Ramos (cell line): ENCODE measurements at regions not wholly inside any gene's neighbourhood (a gene's known extent, or its start where the extent isn't known, plus 50 kb on each side); places are given as distances from the start of the nearest gene placed in this dataset.

Source experiments
- in situ Hi-C: fragments of 300-500 bp; cut with MboI; formaldehyde crosslinking; loops from one replicate; pipeline ENCODE4 v1.14.3; 2022; ENCODE audit warnings: low sequenced_read_pairs; ENCODE audit not compliant: unreplicated experiment

DNA sequence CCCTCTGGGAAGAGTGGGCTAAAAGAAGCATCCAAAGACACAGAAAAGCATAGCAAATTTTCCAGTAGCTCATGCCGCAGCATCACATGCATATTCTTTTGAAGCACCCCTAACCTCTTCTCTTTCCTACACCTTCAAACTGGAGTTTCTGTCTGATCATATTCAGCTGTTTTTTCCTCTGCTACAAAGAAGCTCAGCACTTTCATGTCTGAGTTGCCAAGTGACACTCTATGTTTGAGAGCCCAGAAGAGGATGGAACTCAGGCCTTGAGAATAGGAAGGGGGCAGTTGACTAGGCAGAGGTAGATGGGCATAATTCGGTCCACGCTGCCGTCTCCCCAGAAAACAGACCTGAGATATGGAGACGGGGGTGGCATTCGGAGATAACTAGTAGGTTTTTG is 489.6 kb upstream of the NR2F2 start:
- in situ Hi-C loops: no loop called here

GRCh38 chr15:95842576-95842975 is 487.9 kb upstream of the NR2F2 start:
- in situ Hi-C loops: no loop called here

GRCh38 chr15:95843241-95843910 is 487.1 kb upstream of the NR2F2 start:
- in situ Hi-C loops: no loop called here

GRCh38 chr15:95845862-95846515 is 484.5 kb upstream of the NR2F2 start:
- in situ Hi-C loops: no loop called here

- in situ Hi-C loops: no loop called here
Observed at GRCh38 chr15:95848126-95848525, 482.4 kb upstream of the NR2F2 start.

DNA sequence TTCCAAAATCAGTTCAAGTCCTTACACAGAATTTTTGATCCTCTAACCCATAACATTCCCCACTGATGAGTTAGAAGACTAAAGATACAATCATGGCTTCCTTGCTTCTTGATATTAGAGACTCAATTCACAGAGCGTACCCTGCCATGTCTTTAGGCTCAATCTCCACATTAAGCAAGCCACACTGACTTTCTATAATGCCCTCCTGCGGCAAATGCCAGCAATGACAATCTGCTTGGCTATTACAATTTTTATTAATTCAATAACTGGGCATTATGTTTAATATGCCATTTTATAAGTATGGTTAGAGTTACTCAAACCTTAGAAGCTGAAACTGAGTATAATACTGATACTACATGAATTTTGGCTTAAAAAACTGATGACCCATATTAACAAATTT is 479.7 kb upstream of the NR2F2 start:
- in situ Hi-C loops: no loop called here

GRCh38 chr15:95853350-95853749 is 477.1 kb upstream of the NR2F2 start:
- in situ Hi-C loops: no loop called here

- in situ Hi-C loops: no loop called here
Observed at GRCh38 chr15:95857124-95857757, 473.3 kb upstream of the NR2F2 start.

- in situ Hi-C loops: no loop called here
Observed at GRCh38 chr15:95857758-95858157, 472.7 kb upstream of the NR2F2 start.

- in situ Hi-C loops: no loop called here
Observed at GRCh38 chr15:95860406-95860805, 470.1 kb upstream of the NR2F2 start.

DNA sequence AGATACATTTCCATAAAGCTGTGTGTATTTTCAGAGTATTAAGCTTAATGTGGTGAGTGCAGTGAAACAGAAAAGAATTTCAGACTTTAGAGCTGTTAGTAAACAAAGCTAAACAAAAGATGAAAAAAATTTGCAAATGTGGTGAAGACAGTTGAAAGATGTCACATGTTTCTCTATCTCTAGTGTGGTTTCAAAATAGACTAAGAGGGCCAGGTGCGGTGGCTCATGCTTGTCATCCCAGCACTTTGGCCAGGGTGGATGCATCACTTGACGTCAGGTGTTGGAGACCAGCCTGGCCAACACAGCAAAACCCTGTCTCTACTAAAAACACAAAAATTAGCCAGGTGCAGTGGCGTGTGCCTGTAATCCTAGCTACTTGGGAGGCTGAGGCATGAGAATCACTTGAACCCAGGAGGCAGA is 466.0 kb upstream of the NR2F2 start:
- in situ Hi-C loops: no loop called here

DNA sequence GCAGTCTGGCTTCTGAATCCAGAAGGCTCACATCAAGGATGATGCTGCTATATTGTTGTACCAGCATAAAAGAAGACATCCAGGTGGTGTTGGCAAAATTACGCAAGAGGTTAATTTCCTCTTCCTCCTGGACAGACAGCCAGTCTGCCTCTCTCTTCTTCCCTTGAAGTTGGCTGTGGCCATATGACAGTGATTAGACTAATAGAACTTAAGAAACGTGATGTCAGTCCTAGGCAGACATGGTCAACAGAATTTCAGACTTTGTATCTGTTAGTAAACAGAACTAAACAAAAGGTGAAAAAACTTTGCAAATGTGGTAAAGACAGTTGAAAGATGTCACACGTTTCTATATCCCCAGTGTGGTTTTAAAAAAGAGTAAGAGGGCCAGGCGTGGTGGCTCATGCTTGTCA is 465.2 kb upstream of the NR2F2 start:
- in situ Hi-C loops: no loop called here

DNA sequence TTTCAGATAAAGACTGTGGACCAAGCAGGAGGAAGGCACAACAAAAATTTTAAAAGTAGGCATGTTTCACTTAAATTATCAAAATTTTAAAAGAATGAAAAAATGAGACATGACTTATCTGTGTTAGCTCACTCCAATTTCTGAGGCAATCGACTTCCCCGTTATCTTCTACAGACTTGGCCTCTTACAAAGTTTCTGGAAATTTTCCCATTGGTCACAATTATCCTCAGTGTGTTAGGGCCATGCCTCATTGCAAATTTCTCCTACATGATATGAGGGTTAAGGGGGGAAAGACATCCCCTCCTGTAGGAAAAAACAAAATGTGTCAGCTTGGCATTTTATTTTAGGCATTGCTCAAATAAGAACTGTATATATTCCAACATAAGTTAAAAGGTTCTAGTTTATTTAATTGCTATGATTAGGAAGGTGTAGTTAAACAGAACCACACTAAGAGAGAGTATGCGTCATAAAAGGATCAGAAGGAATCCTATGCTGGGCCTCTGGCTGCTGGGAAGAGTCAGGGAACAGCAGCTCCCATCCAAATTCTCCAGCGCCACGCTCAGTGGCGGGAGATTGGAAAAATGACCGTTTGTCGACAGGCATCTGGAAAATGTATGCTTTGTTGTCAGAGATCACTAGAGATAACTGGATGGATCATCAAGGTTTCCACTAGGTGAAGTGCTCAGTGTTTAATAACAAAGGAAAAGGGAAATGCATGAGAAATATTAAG is 463.6 kb upstream of the NR2F2 start:
- in situ Hi-C loops: no loop called here

DNA sequence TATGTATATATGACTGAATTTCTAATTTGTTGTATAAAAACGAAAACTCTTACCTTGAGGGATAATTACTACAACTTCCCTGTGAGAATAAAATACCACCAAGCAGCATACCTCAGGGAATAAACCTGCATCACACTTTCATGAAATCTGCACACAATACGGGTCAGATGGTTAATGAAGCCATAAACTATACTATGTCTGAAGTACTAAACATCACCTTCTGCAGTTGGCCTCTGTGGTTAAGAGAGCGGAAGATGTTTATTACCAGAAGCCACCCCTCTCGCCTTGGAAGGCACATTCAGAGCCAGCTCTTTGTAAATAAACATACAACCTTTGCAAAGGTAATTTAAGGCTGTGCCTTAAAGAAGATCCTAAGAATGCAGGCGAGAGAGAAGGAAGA is 462.1 kb upstream of the NR2F2 start:
- in situ Hi-C loops: no loop called here

DNA sequence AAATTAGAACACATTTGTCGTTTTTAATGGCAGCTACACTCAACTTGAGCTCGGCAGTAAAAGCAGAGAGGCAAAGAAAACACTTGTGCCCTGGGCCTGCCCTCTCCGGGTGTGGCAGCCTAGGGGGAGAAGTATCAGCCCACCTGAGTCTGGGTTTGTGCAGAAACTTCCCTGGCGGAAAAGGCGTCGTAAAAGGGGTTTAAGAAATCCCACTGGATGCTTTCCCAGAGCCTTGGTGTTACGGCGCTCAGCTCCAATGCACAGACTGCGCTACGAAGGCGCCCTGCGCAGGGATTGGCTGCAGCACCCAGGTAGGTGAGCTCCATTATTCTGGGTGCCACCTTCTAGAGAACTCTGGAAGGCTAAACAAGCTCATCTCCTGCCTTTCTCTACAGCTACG is 461.5 kb upstream of the NR2F2 start:
- in situ Hi-C loops: no loop called here

- in situ Hi-C loops: no loop called here
Observed at GRCh38 chr15:95869920-95870319, 460.6 kb upstream of the NR2F2 start.

DNA sequence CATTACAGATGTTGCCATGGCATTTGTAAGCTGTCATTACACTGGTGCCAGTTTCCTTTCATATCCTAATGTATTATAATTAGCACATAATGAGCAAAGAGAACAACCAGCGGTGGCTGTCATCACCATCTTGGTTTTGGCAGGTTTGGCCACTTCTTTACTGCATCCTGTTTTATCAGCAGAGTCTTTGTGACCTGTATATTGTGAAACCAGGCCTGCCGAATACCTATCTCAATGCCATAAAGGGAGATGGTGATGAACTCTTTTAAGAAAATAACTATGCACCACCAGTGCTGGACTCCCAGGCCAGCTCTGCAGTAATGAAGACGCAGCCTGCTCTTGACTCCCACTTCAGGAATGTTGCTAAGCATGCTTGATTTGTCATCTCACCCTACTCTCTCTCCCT is 458.1 kb upstream of the NR2F2 start:
- in situ Hi-C loops: no loop called here

- in situ Hi-C loops: no loop called here
Observed at GRCh38 chr15:95874637-95875036, 455.9 kb upstream of the NR2F2 start.

DNA sequence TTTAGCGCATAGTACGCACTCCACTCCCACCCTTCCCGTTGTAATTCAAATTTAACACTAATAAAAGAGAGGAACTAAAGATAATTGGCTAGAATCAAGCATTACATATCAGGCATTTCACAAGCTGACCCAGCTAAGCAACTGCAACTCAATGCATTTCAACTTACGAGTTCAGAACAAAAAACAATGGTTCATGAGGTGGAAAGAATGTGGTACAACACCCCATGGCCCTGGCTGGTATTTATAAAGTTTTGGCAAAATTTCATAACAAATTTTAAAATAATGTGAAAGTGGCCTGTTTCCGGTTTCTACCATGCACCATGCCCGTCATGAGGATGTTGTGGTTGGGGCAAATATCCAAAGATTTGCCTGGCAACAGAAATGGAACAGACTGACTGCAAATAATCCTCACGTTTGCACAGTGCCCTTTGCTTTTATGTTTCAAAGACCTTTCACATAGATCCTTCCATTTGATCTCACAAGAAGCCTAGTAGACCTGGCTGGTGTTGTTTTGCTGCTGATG is 455.3 kb upstream of the NR2F2 start:
- in situ Hi-C loops: no loop called here

- in situ Hi-C loops: no loop called here
Observed at GRCh38 chr15:95880031-95880570, 450.4 kb upstream of the NR2F2 start.

GRCh38 chr15:95880630-95881029 is 449.9 kb upstream of the NR2F2 start:
- in situ Hi-C loops: no loop called here
